Activated CD4-positive, alpha-beta T cell treated with anti-CD3 and anti-CD28 coated beads, Interleukin-2, amount 10 ng/mL, durations not matched to agents 24 days and 14 days (primary cell): ENCODE measurements at regions not wholly inside any gene's neighbourhood (a gene's known extent, or its start where the extent isn't known, plus 50 kb on each side); places are given as distances from the start of the nearest gene placed in this dataset.

Experiments
- DNase-seq: peaks from one replicate; pipeline ENCODE4 v3.0.0; 2022
- H3K27ac Mint-ChIP-seq: one replicate; pipeline ENCODE4 v1.8.0; 2022; ENCODE audit warnings: mild to moderate bottlenecking, mixed read lengths
- H3K27me3 Mint-ChIP-seq: one replicate; pipeline ENCODE4 v1.8.0; 2022; ENCODE audit warnings: mixed read lengths
- H3K36me3 Mint-ChIP-seq: one replicate; pipeline ENCODE4 v1.8.0; 2022; ENCODE audit warnings: low read depth, mild to moderate bottlenecking, mixed read lengths
- H3K4me1 Mint-ChIP-seq: one replicate; pipeline ENCODE4 v1.8.0; 2021; ENCODE audit warnings: mixed read lengths
- H3K4me3 Mint-ChIP-seq: one replicate; pipeline ENCODE4 v1.8.0; 2022; ENCODE audit warnings: mild to moderate bottlenecking, moderate library complexity, mixed read lengths
- H3K9me3 Mint-ChIP-seq: one replicate; pipeline ENCODE4 v1.8.0; 2021; ENCODE audit warnings: mixed read lengths
- intact Hi-C: fragments of 100-400 bp; cut with micrococcal nuclease; formaldehyde crosslinking; loops from one replicate; pipeline ENCODE4 v1.15.1; 2023

DNA sequence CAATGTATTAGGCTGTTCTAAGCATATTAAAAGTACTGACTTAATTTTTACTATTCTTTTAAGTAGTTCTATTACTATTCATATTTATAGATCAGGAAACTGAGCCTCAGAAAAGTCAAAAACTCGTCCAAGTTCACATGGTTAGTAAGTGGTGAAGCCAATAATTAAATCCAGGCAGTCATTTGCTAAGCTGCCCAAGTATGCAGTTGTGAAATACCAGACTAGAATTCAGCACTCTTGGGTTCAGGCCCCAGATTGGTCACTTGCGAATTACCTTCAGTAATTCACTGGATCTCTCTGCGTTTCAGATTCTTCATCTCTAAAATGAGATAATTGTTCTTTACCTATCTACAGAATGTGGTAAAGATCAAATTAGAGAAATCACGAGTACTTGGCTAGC, 161.9 kb upstream of the CADPS start:
- Mint-ChIP-seq H3K4me3 (no peak overlapping the region), H3K36me3 (no peaks in the 10 kb centered on the region), H3K27me3 (no peaks in the 10 kb centered on the region), H3K27ac (no peak overlapping the region), H3K9me3 (peaks cover 3% of the 10 kb centered on the region), H3K4me1 (no peaks in the 10 kb centered on the region)
- intact Hi-C loops = no loop called here
- no peak for DNase-seq

GRCh38 chr3:63042833-63043232, 167.6 kb upstream of the CADPS start:
- Mint-ChIP-seq H3K36me3 (no peaks in the 10 kb centered on the region), H3K4me3 (no peak overlapping the region), H3K9me3 (peaks cover 7% of the 10 kb centered on the region), H3K27me3 (no peaks in the 10 kb centered on the region), H3K4me1 (no peaks in the 10 kb centered on the region), H3K27ac (no peak overlapping the region)
- no peak for DNase-seq
- intact Hi-C loops = no loop called here

DNA sequence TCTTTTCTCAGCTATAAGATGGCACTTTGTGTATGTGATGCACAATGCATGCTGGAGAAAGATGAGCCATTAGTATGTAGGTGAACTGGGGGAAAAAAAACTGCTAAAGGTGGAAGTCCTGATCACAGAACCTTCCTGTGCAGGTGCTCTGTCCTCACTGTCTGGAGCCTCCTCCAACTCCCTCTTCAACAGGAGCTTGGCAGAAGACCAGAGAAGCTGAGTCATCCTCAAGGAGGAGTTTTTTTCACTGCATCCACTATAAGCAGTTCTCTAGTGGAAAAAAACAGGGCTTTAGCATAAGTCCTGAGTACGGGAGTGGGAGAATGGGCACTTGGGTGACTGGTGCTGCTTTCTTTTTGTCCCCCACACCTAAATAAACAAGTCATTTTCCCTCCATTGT, 168.4 kb upstream of the CADPS start:
- no peak for DNase-seq
- no peak overlapping the region for H3K4me3 Mint-ChIP-seq
- no peaks in the 10 kb centered on the region for H3K27me3 Mint-ChIP-seq
- no peaks in the 10 kb centered on the region for H3K4me1 Mint-ChIP-seq
- no peaks in the 10 kb centered on the region for H3K36me3 Mint-ChIP-seq
- intact Hi-C loops = no loop called here
- peaks cover 7% of the 10 kb centered on the region for H3K9me3 Mint-ChIP-seq
- no peak overlapping the region for H3K27ac Mint-ChIP-seq

DNA sequence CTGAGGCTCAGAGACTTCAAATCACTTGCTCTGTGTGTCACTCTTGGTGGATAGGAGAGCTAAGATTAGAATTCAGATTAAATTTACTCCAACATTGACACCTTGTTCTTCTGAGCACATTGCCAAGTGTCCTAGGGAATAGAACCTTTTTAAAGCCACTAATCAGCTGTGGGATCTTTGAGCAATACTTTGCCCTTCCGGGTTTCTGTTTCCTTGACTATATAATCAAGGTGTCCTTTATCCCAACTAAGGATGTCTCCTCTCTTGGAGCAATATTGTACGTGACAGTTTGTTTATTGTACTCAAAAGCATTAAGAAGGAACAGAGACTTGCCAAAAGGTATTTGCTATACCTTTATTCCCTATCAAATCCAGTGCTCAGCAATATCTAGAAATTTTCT, 170.9 kb upstream of the CADPS start:
- Mint-ChIP-seq H3K27me3 (no peaks in the 10 kb centered on the region), H3K9me3 (peaks cover 7% of the 10 kb centered on the region), H3K36me3 (no peaks in the 10 kb centered on the region), H3K4me3 (no peak overlapping the region), H3K4me1 (no peaks in the 10 kb centered on the region), H3K27ac (no peak overlapping the region)
- intact Hi-C loops = no loop called here
- DNase-seq = no peak

GRCh38 chr3:63046580-63046979, 171.4 kb upstream of the CADPS start:
- Mint-ChIP-seq H3K27ac (no peak overlapping the region), H3K27me3 (no peaks in the 10 kb centered on the region)

DNA sequence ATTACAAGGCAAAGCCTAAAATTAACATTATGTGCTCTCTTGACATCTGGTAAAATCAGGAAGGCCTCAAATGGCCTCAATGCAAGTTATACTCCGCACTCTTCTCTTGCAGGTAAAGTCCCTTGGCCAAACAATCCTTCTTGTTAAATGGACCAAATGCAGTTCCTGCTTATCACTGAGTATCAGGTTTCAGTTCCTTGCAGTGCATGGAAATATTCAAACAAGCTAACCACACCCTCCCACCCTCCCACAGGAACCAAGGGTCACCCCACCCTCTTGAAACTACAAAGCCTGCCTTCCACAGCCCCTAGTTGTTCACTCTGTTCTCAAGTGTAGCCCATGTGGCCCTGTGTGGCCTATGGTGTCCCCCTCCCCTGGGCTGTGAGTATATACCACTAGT, 171.9 kb upstream of the CADPS start:
- intact Hi-C loops = no loop called here
- no peak for DNase-seq
- Mint-ChIP-seq H3K27ac (no peak overlapping the region), H3K27me3 (no peaks in the 10 kb centered on the region), H3K4me1 (no peaks in the 10 kb centered on the region), H3K9me3 (peaks cover 4% of the 10 kb centered on the region), H3K36me3 (no peaks in the 10 kb centered on the region), H3K4me3 (no peak overlapping the region)

More at GRCh38 chr3:63046580-63046979, 171.4 kb upstream of the CADPS start:
- H3K36me3 Mint-ChIP-seq = no peaks in the 10 kb centered on the region
- no peaks in the 10 kb centered on the region for H3K4me1 Mint-ChIP-seq
- DNase-seq = no peak
- intact Hi-C loops = no loop called here
- H3K9me3 Mint-ChIP-seq = peaks cover 5% of the 10 kb centered on the region
- H3K4me3 Mint-ChIP-seq = no peak overlapping the region

GRCh38 chr3:63048367-63049326, 173.4 kb upstream of the CADPS start:
- intact Hi-C loops = no loop called here
- no peak overlapping the region for H3K27ac Mint-ChIP-seq
- no peaks in the 10 kb centered on the region for H3K27me3 Mint-ChIP-seq
- no peak overlapping the region for H3K4me3 Mint-ChIP-seq
- no peak for DNase-seq
- peaks cover 8% of the 10 kb centered on the region for H3K9me3 Mint-ChIP-seq
- H3K36me3 Mint-ChIP-seq = no peaks in the 10 kb centered on the region
- no peaks in the 10 kb centered on the region for H3K4me1 Mint-ChIP-seq

GRCh38 chr3:63050548-63051177, 175.4 kb upstream of the CADPS start:
- DNase-seq = no peak
- H3K9me3 Mint-ChIP-seq = peaks cover 4% of the 10 kb centered on the region
- no peak overlapping the region for H3K27ac Mint-ChIP-seq
- H3K27me3 Mint-ChIP-seq = no peaks in the 10 kb centered on the region
- no peak overlapping the region for H3K4me3 Mint-ChIP-seq
- intact Hi-C loops = no loop called here
- H3K36me3 Mint-ChIP-seq = no peaks in the 10 kb centered on the region
- no peaks in the 10 kb centered on the region for H3K4me1 Mint-ChIP-seq

DNA sequence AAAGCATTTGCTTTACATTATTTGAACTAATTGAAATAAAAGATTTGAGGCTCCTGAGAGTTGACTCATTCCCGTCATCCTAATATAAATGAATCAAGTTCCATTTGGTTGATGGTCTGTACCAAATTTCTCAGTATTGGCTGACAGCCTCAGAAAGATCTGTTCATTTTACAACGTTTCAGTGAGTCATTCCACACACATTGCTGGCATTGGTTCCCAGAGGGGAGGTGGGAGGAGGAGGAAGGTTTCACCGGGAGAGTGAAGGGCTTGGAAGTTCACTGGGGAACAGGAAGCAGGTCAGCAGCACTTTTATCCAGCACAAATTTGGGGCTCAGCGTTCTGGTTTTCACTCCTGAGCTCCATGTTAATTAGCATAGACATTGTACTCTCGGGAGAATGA, 176.7 kb upstream of the CADPS start:
- no peaks in the 10 kb centered on the region for H3K27me3 Mint-ChIP-seq
- H3K27ac Mint-ChIP-seq = no peak overlapping the region
- H3K4me1 Mint-ChIP-seq = no peaks in the 10 kb centered on the region
- DNase-seq = no peak
- no peaks in the 10 kb centered on the region for H3K36me3 Mint-ChIP-seq
- peaks cover 4% of the 10 kb centered on the region for H3K9me3 Mint-ChIP-seq
- intact Hi-C loops = no loop called here
- H3K4me3 Mint-ChIP-seq = no peak overlapping the region

- Mint-ChIP-seq H3K4me3 (no peak overlapping the region), H3K9me3 (peaks cover 4% of the 10 kb centered on the region), H3K36me3 (no peaks in the 10 kb centered on the region), H3K27ac (no peak overlapping the region), H3K27me3 (no peaks in the 10 kb centered on the region), H3K4me1 (no peaks in the 10 kb centered on the region)
- intact Hi-C loops = no loop called here
- no peak for DNase-seq
These were observed 181.7 kb upstream of the CADPS start for GRCh38 chr3:63056932-63057331.

DNA sequence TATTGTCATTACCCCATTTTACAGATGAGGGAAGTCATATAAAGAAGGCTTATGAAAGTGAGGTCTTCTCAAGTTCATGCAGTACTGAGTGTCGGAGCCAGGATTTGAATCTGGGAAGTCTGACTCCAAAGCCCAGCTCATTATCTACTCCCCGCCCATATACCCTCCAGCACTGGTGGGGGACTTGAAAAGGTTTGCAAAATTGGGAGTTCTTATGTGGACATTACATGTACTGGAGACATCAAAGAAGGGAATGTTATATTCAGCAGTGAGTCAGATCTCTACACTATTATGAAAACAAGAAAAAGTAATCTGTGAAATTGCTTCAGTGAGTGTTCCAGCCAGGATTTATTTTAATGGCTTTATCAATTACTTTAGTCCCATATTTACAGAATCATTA, 185.2 kb upstream of the CADPS start:
- Mint-ChIP-seq H3K27ac (no peak overlapping the region), H3K36me3 (no peaks in the 10 kb centered on the region), H3K27me3 (no peaks in the 10 kb centered on the region), H3K4me3 (no peak overlapping the region), H3K4me1 (no peaks in the 10 kb centered on the region), H3K9me3 (peaks cover 3% of the 10 kb centered on the region)
- DNase-seq = no peak
- intact Hi-C loops = no loop called here

- intact Hi-C loops = no loop called here
- peaks cover 3% of the 10 kb centered on the region for H3K9me3 Mint-ChIP-seq
- H3K27ac Mint-ChIP-seq = no peak overlapping the region
- no peaks in the 10 kb centered on the region for H3K27me3 Mint-ChIP-seq
- no peaks in the 10 kb centered on the region for H3K36me3 Mint-ChIP-seq
- H3K4me1 Mint-ChIP-seq = no peaks in the 10 kb centered on the region
- DNase-seq = no peak
- no peak overlapping the region for H3K4me3 Mint-ChIP-seq
These were observed 186.2 kb upstream of the CADPS start for GRCh38 chr3:63061449-63061848.

GRCh38 chr3:63064209-63064755, 189.1 kb upstream of the CADPS start:
- H3K4me3 Mint-ChIP-seq = no peak overlapping the region
- H3K27ac Mint-ChIP-seq = no peak overlapping the region
- no peak for DNase-seq
- H3K27me3 Mint-ChIP-seq = no peaks in the 10 kb centered on the region
- H3K4me1 Mint-ChIP-seq = no peaks in the 10 kb centered on the region
- peaks cover 11% of the 10 kb centered on the region for H3K9me3 Mint-ChIP-seq
- intact Hi-C loops = no loop called here
- H3K36me3 Mint-ChIP-seq = no peaks in the 10 kb centered on the region

DNA sequence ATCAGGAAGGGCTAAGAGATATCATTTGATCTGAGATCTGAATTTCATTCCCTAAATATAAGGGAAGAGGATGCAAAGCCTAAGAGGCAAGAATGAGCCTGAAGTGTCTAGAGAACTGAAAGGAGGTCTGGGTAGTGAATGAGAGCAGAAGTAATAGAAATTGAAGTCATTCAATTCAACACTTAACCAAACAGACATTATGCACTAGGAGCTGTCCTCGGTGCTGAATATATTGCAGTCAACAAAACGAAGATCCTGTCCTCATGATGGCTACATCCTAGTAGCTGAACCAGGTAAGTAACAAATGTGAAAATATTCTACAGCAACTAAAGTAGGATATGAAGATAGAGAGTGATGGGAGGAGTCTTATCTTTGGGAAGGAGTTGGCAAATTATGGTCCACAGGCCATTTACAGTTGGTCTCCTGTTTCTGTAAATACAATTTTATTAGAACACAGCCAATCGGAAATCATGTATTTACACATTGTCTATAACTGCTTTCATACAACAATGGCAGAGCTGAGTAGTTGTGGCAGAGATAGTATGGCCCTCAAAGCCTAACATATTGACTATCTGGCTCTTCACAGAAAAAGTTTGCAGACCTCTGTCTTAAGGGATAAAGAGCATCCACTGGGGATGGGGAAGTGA, 192.9 kb upstream of the CADPS start:
- H3K27ac Mint-ChIP-seq = no peak overlapping the region
- H3K4me1 Mint-ChIP-seq = no peaks in the 10 kb centered on the region
- peaks cover 8% of the 10 kb centered on the region for H3K9me3 Mint-ChIP-seq
- no peak overlapping the region for H3K4me3 Mint-ChIP-seq
- intact Hi-C loops = no loop called here
- DNase-seq = peak; percentile 72
- no peaks in the 10 kb centered on the region for H3K27me3 Mint-ChIP-seq
- H3K36me3 Mint-ChIP-seq = no peaks in the 10 kb centered on the region
